PFSK-1 (cell line): ENCODE measurements at regions not wholly inside any gene's neighbourhood (a gene's known extent, or its start where the extent isn't known, plus 50 kb on each side); places are given as distances from the start of the nearest gene placed in this dataset.

Experiments used
- POLR2AphosphoS5 ChIP-seq: IDR thresholded peaks from 2 replicates; pipeline ENCODE4 v1.6.1; 2012; ENCODE audit warnings: low read depth, mild to moderate bottlenecking, control low read depth, low read length, moderate library complexity
- REST ChIP-seq, 2 experiments: IDR thresholded peaks; 2 replicates each; pipeline versions ENCODE4 v1.6.1 to v1.8.0; 2011 to 2012; ENCODE audit warnings: low read depth in 2 of 2, low read length in 2 of 2, control low read depth in 1 of 2, inconsistent platforms in 1 of 2, mild to moderate bottlenecking in 1 of 2, moderate library complexity in 1 of 2; ENCODE audit not compliant: insufficient read depth in 1 of 2
- SIN3A ChIP-seq: IDR thresholded peaks from 2 replicates; pipeline ENCODE4 v1.6.1; 2012; ENCODE audit warnings: mild to moderate bottlenecking, low read length, moderate library complexity, borderline replicate concordance; ENCODE audit not compliant: insufficient read depth
- TAF1 ChIP-seq: IDR thresholded peaks from 2 replicates; pipeline ENCODE4 v1.6.1; 2012; ENCODE audit warnings: low read length, control low read depth, borderline replicate concordance; ENCODE audit not compliant: insufficient read depth

GRCh38 chr5:27608992-27609391 lies 570.6 kb upstream of the CDH9 start:
- TF ChIP-seq POLR2AphosphoS5 (no peak), SIN3A (no peak), TAF1 (no peak), REST (IDR thresholded peaks at IDR 0.05; ENCODE audit: insufficient read depth in 1 of 2, low read depth in 2 of 2, low read length in 2 of 2) (no peak)
